ENCODE measurements at regions not wholly inside any gene's neighbourhood (a gene's known extent, or its start where the extent isn't known, plus 50 kb on each side); places are given as distances from the start of the nearest gene placed in this dataset.
"Not testable (repeated sequence)": the region's sequence is repeated elsewhere in the genome, so short reads cannot be mapped to it uniquely, and the experiment has no call there.

DNA sequence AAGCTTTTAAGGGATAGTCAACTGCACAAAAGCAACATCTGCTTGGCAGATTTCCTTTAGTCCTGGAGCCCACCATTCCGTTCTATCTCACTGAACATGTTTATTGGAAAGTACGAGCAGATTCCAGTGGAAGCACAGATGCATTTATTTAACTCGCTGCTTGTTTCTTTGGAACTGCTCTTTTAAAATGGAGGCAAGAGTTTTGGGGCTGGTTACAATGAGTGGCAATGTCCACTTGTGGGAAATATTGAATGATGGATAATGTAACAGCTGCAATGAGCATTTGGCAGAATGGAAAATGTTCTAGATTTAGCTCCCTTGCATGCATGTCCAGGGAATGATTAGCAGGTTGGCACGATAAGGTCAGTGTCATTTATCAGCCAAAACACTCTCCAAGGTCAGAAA, 163.0 kb downstream of the ATP23 start:
- no peaks in the 10 kb centered on the region; the same call in none of the 2 replicates for H3K27me3 ChIP-seq (ENCODE audit: control insufficient read depth, insufficient read depth, low read length)
- TF ChIP-seq, protein P1, sequence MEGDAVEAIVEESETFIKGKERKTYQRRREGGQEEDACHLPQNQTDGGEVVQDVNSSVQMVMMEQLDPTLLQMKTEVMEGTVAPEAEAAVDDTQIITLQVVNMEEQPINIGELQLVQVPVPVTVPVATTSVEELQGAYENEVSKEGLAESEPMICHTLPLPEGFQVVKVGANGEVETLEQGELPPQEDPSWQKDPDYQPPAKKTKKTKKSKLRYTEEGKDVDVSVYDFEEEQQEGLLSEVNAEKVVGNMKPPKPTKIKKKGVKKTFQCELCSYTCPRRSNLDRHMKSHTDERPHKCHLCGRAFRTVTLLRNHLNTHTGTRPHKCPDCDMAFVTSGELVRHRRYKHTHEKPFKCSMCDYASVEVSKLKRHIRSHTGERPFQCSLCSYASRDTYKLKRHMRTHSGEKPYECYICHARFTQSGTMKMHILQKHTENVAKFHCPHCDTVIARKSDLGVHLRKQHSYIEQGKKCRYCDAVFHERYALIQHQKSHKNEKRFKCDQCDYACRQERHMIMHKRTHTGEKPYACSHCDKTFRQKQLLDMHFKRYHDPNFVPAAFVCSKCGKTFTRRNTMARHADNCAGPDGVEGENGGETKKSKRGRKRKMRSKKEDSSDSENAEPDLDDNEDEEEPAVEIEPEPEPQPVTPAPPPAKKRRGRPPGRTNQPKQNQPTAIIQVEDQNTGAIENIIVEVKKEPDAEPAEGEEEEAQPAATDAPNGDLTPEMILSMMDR (IDR thresholded peaks at IDR 0.05; ENCODE audit: insufficient read depth, low read depth, low read length), result no peak
- H3K36me3 ChIP-seq (ENCODE audit: control insufficient read depth, insufficient read depth, low read length), result no peaks in the 10 kb centered on the region
- CTCF ChIA-PET, result interaction anchor here (0.6 to 2.6 kb wide), 3 partner anchors 12 to 983 kb away, joined by 3 to 7 read pairs (median 3); no protein-coding TSS in a partner anchor
- peak; percentile 3 for DNase-seq (ENCODE audit: low read depth)
- POLR2A ChIA-PET, result no interaction called here
- no peak overlapping the region for H3K4me3 ChIP-seq (ENCODE audit: low read depth, low read length)

DNA sequence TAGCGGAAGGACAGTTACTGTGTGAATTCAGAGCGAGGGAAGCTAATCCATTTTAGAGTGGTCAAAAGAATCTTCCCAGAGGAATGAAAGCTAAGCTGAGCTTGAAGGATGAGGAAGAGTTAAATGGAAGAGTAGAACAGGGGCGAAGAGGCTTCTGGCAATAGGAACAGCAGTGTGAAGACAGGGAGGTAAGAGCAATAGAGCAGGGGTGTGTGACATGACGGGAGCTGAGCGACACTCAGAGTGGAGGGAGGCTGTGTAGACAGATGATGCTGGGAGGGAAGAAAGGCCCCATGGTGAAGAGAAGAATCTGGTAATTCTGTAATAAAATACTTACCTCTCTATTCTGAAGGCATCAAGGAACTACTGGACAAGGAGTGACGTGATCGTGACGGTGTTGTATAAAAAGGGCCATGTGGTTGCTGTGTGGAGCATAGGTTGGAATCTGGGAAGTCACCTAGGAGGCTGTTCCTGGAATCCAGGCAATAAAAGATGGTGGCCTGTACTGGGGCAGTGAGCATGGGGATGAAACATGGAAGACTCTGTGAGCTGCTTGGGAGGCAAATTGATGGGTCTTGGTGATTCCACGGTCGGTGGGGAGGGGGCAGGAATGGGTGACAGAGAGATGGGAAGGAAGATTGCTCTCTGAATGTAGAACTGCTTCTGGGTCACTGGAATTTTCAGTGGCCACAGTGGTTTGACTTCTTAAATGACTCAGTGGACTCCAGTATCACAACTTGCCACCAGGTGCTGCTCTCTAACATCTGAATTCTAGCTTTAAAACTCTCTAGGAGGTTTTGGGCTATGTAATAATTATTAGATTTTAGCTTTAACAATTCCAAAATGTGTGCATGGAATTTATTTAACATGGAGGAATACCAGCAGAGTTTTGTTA, 164.1 kb downstream of the ATP23 start:
- TF ChIP-seq, protein P1 (IDR thresholded peaks at IDR 0.05; ENCODE audit: insufficient read depth, low read depth, low read length), result peak; percentile 39; the same call in 1 of the 2 replicates
- Histone ChIP-seq H3K27me3 (ENCODE audit: control insufficient read depth, insufficient read depth, low read length) (no peaks in the 10 kb centered on the region; the same call in none of the 2 replicates), H3K4me3 (ENCODE audit: low read depth, low read length) (no peak overlapping the region), H3K36me3 (ENCODE audit: control insufficient read depth, insufficient read depth, low read length) (no peaks in the 10 kb centered on the region)
- DNase-seq (ENCODE audit: low read depth), result no peak
- POLR2A ChIA-PET, result no interaction called here
- CTCF ChIA-PET, result interaction anchor here (0.9 to 2.6 kb wide), 4 partner anchors 9 to 17 kb away, joined by 3 to 7 read pairs (median 3); no protein-coding TSS in a partner anchor

DNA sequence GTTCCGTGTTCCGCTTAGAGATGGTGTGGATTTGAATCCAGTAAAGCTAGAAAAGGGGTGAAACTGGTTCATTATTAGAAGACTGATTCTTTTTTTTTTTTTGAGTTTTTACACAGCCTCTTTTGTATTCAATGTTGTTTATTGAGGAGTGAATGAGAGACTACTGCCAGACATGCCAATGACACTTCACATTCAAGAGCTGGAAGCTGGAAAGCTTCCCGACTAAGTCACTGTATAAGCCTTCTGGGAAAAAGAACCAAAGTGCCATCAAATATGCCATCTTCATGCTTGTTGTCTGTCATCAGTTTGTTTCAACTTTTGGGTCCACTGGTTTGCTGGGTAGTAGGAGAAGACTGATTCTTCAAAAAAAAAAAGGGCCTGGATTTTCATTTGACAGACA, 164.8 kb downstream of the ATP23 start:
- no peaks in the 10 kb centered on the region; the same call in none of the 2 replicates for H3K27me3 ChIP-seq (ENCODE audit: control insufficient read depth, insufficient read depth, low read length)
- no peak for DNase-seq (ENCODE audit: low read depth)
- ChIA-PET POLR2A (no interaction called here), CTCF (interaction anchor here (0.7 to 2.6 kb wide), 3 partner anchors 10 to 17 kb away, joined by 3 to 7 read pairs (median 3); no protein-coding TSS in a partner anchor)
- no peaks in the 10 kb centered on the region for H3K36me3 ChIP-seq (ENCODE audit: control insufficient read depth, insufficient read depth, low read length)
- TF ChIP-seq, protein P1 (IDR thresholded peaks at IDR 0.05; ENCODE audit: insufficient read depth, low read depth, low read length), result no peak
- H3K4me3 ChIP-seq (ENCODE audit: low read depth, low read length), result no peak overlapping the region

DNA sequence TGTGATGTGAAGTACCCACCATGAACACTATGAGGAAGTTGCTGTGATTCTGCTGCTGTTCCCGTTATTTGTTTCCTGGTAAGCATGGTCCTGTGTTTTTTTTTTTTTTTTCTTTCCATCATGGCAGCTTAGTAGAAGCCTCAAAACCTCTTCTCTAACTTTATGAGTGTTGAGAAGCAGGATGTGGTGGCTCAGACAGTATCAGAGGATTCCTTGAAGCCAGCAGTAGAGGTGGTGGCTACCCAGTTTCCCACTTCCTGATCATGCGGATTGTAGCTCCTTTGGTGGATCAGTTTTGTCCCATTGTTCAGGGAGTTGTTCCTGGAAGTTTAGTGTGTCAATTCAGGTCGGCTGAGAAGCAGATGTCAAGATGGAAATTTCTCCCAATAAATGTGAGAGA, 175.8 kb downstream of the ATP23 start:
- Histone ChIP-seq H3K4me3 (ENCODE audit: low read depth, low read length) (no peak overlapping the region), H3K27me3 (ENCODE audit: control insufficient read depth, insufficient read depth, low read length) (no peaks in the 10 kb centered on the region), H3K36me3 (ENCODE audit: control insufficient read depth, insufficient read depth, low read length) (no peaks in the 10 kb centered on the region)
- TF ChIP-seq, protein P1 (IDR thresholded peaks at IDR 0.05; ENCODE audit: insufficient read depth, low read depth, low read length), result no peak
- DNase-seq (ENCODE audit: low read depth), result no peak
- ChIA-PET POLR2A (no interaction called here), CTCF (interaction anchor here (0.8 kb wide), 1 partner anchor 11 kb away, joined by 3 read pairs; no protein-coding TSS in a partner anchor)

DNA sequence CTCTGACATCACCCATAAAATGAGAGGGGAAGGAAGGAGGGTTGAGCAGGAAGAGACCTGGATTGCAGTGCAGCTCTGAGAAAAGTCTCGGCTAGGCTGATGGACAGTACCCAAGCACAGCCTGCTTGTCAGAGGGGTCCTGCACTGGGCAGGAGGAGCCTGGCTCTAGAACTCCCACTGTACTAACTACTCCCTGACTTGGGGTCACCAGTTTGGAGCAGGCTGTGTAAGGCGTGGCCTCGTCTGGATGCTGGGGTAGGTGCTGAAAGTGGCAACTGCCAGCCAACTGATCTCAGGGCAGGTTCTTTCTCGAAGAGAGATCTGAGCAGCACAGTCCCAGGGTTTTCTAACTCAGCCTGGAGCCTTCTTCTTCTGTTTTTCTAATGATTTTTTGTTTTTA, 176.3 kb downstream of the ATP23 start:
- DNase-seq (ENCODE audit: low read depth), result no peak
- POLR2A ChIA-PET, result no interaction called here
- TF ChIP-seq, protein P1 (IDR thresholded peaks at IDR 0.05; ENCODE audit: insufficient read depth, low read depth, low read length), result no peak
- H3K36me3 ChIP-seq (ENCODE audit: control insufficient read depth, insufficient read depth, low read length), result no peaks in the 10 kb centered on the region
- CTCF ChIA-PET, result interaction anchor here (0.9 kb wide), 1 partner anchor 9 kb away, joined by 3 read pairs; no protein-coding TSS in a partner anchor
- no peak overlapping the region for H3K4me3 ChIP-seq (ENCODE audit: low read depth, low read length)
- no peaks in the 10 kb centered on the region for H3K27me3 ChIP-seq (ENCODE audit: control insufficient read depth, insufficient read depth, low read length)

DNA sequence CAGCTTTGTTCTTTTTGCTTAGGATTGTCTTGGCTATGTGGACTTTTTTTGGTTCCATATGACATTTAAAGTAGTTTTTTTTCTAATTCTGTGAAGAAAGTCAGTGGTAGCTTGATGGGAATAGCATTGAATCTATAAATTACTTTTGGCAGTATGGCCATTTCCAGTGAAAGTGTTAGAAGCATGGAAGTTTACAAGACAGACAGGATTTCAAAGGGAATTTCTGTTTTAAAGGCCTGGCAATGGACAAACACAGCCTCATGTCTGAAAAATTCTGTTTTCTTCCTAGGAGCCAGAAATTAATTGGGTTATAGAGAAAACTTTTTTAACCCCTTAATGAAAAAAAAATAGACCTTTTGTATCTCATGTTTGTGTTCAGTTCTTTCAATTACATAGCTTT, 184.4 kb downstream of the ATP23 start:
- DNase-seq (ENCODE audit: low read depth); POLR2A ChIA-PET; H3K36me3 ChIP-seq (ENCODE audit: control insufficient read depth, insufficient read depth, low read length); H3K4me3 ChIP-seq (ENCODE audit: low read depth, low read length); CTCF ChIA-PET; H3K27me3 ChIP-seq (ENCODE audit: control insufficient read depth, insufficient read depth, low read length): not testable (repeated sequence)
